ENCODE measurements at regions not wholly inside any gene's neighbourhood (a gene's known extent, or its start where the extent isn't known, plus 50 kb on each side); places are given as distances from the start of the nearest gene placed in this dataset.

DNA sequence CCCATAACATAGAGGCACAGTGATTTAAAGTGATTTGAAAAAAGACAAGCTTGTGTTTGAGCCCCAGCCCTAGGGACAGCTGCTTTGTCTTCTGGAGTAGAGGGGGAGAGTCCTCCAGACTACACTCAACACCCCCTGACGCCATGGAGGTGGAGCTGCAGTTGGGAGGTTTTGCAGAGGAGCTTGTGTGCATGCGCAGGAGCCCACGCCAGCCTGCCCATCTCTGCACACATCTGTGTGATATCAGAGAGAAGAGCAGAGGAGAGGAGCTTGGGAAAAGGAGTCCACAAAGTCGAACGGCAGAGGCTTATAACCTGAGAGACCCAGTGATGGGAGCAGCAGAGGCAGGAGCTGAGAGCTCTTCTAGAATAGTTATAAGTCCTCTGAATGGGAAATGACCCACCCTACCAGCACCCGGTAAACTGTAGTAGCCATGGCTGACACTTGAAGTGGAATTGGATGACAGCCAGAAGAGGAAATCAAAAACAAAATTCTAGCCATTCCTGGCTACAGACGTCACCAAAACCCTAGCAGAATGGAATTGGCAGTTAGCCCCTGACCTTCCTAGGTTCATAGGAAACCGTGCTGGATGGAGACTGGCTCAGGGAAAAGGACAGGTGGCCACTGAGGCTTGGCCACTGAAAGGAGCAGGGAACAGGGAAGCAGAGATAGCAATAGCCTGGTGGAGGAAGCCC is 185.1 kb upstream of the VASH1 start:
- TF ChIP-seq, protein P1, sequence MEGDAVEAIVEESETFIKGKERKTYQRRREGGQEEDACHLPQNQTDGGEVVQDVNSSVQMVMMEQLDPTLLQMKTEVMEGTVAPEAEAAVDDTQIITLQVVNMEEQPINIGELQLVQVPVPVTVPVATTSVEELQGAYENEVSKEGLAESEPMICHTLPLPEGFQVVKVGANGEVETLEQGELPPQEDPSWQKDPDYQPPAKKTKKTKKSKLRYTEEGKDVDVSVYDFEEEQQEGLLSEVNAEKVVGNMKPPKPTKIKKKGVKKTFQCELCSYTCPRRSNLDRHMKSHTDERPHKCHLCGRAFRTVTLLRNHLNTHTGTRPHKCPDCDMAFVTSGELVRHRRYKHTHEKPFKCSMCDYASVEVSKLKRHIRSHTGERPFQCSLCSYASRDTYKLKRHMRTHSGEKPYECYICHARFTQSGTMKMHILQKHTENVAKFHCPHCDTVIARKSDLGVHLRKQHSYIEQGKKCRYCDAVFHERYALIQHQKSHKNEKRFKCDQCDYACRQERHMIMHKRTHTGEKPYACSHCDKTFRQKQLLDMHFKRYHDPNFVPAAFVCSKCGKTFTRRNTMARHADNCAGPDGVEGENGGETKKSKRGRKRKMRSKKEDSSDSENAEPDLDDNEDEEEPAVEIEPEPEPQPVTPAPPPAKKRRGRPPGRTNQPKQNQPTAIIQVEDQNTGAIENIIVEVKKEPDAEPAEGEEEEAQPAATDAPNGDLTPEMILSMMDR (IDR thresholded peaks at IDR 0.05; ENCODE audit: unreplicated experiment), result no peak
- H3K27me3 Mint-ChIP-seq (ENCODE audit: unreplicated experiment), result no peaks in the 10 kb centered on the region
- no peaks in the 10 kb centered on the region for H3K9me3 Mint-ChIP-seq (ENCODE audit: unreplicated experiment)
- H3K4me3 Mint-ChIP-seq (ENCODE audit: unreplicated experiment), result no peak overlapping the region
- H3K27ac Mint-ChIP-seq (ENCODE audit: unreplicated experiment), result no peak overlapping the region
- no peaks in the 10 kb centered on the region for H3K36me3 Mint-ChIP-seq (ENCODE audit: low read depth, unreplicated experiment)
- H3K4me1 Mint-ChIP-seq (ENCODE audit: unreplicated experiment), result no peaks in the 10 kb centered on the region
- DNase-seq (ENCODE audit: low spot score), result no peak

DNA sequence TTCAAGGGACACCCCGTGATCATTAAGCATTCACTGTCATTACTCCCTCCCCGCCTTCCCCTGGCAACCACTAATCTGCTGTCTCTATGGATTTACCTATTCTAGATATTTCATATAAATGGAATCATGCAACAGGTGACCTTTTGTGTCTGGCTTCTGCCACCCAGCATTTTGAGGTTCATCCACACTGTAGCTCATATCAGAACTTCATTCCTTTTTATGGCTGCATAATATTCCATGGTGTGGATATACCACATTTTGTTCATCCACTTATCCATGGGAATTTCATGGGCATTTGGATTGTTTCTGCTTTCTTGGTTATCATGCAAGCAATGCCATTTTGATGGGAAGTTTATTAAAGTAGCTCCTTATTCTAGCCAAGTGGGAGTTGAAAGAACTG is 184.2 kb upstream of the VASH1 start:
- no peak for DNase-seq (ENCODE audit: low spot score)
- Mint-ChIP-seq H3K4me1 (ENCODE audit: unreplicated experiment) (no peaks in the 10 kb centered on the region), H3K9me3 (ENCODE audit: unreplicated experiment) (no peaks in the 10 kb centered on the region), H3K27me3 (ENCODE audit: unreplicated experiment) (no peaks in the 10 kb centered on the region), H3K36me3 (ENCODE audit: low read depth, unreplicated experiment) (no peaks in the 10 kb centered on the region), H3K4me3 (ENCODE audit: unreplicated experiment) (no peak overlapping the region), H3K27ac (ENCODE audit: unreplicated experiment) (no peak overlapping the region)
- TF ChIP-seq, protein P1 (IDR thresholded peaks at IDR 0.05; ENCODE audit: unreplicated experiment), result no peak

DNA sequence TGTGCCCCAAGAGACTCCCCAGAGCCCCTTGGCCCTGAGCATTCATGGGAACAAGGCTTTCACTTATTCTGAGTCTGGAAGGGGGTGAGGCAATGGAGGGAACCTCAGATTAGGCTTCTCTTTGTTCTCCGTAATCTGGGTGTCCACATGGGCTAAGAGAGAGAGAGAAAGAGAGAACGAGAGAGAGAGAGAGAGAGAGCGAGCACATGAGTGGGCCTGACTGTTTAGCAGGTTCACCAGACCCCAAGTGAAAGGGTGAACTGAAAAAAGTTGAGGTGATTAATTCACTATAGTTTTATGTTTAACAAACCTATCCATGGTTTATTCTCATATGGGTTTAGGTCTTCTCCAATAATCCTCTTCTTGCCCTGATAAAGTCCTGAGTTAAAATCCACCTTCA is 183.4 kb upstream of the VASH1 start:
- no peaks in the 10 kb centered on the region for H3K27me3 Mint-ChIP-seq (ENCODE audit: unreplicated experiment)
- no peak overlapping the region for H3K27ac Mint-ChIP-seq (ENCODE audit: unreplicated experiment)
- TF ChIP-seq, protein P1 (IDR thresholded peaks at IDR 0.05; ENCODE audit: unreplicated experiment), result no peak
- H3K4me3 Mint-ChIP-seq (ENCODE audit: unreplicated experiment), result no peak overlapping the region
- H3K4me1 Mint-ChIP-seq (ENCODE audit: unreplicated experiment), result no peaks in the 10 kb centered on the region
- no peak for DNase-seq (ENCODE audit: low spot score)
- no peaks in the 10 kb centered on the region for H3K9me3 Mint-ChIP-seq (ENCODE audit: unreplicated experiment)
- H3K36me3 Mint-ChIP-seq (ENCODE audit: low read depth, unreplicated experiment), result no peaks in the 10 kb centered on the region

DNA sequence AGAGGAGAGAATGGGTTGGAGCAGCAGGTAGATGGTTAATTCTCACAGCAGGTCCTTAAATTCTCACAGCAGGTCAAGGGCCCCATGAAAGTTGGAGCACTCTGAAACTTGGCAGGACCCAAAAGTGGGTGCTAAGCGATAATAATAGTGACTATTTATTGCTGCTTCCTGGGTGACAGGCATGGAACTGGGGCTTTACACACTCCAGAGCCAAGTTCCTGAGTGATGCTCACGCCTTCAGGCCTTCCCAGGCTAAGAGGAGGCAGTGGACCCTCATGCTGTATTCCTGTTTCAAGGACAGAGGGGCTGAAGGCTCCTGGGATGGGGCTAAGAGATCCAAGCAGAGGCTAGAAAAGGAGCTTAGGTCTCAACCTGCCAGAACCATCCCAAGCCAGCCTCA is 180.9 kb upstream of the VASH1 start:
- Mint-ChIP-seq H3K27ac (ENCODE audit: unreplicated experiment) (no peak overlapping the region), H3K4me3 (ENCODE audit: unreplicated experiment) (no peak overlapping the region), H3K4me1 (ENCODE audit: unreplicated experiment) (peaks cover 2% of the 10 kb centered on the region), H3K36me3 (ENCODE audit: low read depth, unreplicated experiment) (no peaks in the 10 kb centered on the region), H3K9me3 (ENCODE audit: unreplicated experiment) (no peaks in the 10 kb centered on the region), H3K27me3 (ENCODE audit: unreplicated experiment) (peaks cover 2% of the 10 kb centered on the region)
- TF ChIP-seq, protein P1 (IDR thresholded peaks at IDR 0.05; ENCODE audit: unreplicated experiment), result no peak
- no peak for DNase-seq (ENCODE audit: low spot score)

DNA sequence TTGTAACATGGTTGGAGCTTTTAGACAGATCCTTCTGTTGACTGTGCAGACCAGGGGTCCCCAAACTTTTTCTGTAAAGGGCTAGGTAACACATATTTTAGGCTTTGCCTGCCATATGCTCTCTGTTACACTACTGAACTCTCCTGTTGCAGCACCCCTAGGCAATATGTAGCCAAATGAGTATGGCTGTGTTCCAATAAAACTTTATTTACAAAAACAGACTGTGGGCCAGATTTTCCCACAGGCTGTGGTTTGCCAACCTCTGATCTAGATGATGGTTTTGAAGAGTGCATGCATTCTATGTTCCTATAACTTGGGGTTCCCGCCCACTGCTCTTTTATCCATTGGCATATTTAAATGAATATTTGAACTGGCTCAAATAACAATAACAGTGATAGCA is 180.3 kb upstream of the VASH1 start:
- H3K27me3 Mint-ChIP-seq (ENCODE audit: unreplicated experiment), result peaks cover 2% of the 10 kb centered on the region
- no peaks in the 10 kb centered on the region for H3K9me3 Mint-ChIP-seq (ENCODE audit: unreplicated experiment)

More for the DNA sequence above, 180.3 kb upstream of the VASH1 start:
- Mint-ChIP-seq H3K36me3 (ENCODE audit: low read depth, unreplicated experiment) (no peaks in the 10 kb centered on the region), H3K4me3 (ENCODE audit: unreplicated experiment) (no peak overlapping the region), H3K4me1 (ENCODE audit: unreplicated experiment) (peaks cover 2% of the 10 kb centered on the region), H3K27ac (ENCODE audit: unreplicated experiment) (no peak overlapping the region)
- TF ChIP-seq, protein P1 (IDR thresholded peaks at IDR 0.05; ENCODE audit: unreplicated experiment), result no peak
- DNase-seq (ENCODE audit: low spot score), result no peak

All from endothelial cell (in vitro differentiated cells).